ENCODE measurements at regions not wholly inside any gene's neighbourhood (a gene's known extent, or its start where the extent isn't known, plus 50 kb on each side); places are given as distances from the start of the nearest gene placed in this dataset.

DNA sequence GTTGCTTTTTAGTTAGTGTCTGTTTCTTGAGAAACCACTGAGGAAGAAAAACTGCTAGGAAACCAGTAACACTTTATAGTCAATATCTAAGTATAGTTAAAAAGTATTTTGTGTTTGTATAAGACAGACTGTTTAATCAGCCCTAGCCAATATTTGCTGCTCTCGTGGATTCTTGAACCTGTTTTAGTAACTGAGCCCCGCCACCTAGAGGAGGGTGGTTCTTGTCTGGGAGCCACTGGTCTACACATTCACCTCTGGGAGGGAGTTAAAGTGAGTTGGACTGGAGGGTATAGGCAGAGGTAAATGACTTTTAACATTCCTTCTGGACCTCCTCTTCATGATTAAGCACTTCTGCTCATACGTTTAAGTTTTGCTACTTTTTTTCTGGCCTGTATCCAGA is 117.2 kb downstream of the SPATA31D1 start:
- Histone ChIP-seq H2AFZ (ENCODE audit: low read depth, low read length) (no peak overlapping the region), H3K79me2 (replicated peaks; ENCODE audit: insufficient read depth, low read length) (no peaks in the 10 kb centered on the region), H3K4me3 (ENCODE audit: low read length) (no peak overlapping the region), H3K36me3 (ENCODE audit: insufficient read depth, low read length) (no peaks in the 10 kb centered on the region), H3K27ac (ENCODE audit: low read length) (no peak overlapping the region), H3K9me2 (ENCODE audit: insufficient read depth, low read length) (no peaks in the 10 kb centered on the region), H3F3A (ENCODE audit: insufficient read depth, low read length, poor library complexity, severe bottlenecking) (no peaks in the 10 kb centered on the region), H3K9me3 (ENCODE audit: low read length) (peaks cover 4% of the 10 kb centered on the region), H3K9ac (ENCODE audit: low read length) (no peak overlapping the region), H4K20me1 (ENCODE audit: insufficient read depth) (no peaks in the 10 kb centered on the region), H3K27me3 (ENCODE audit: insufficient read depth, low read depth, low read length) (no peaks in the 10 kb centered on the region), H3K4me2 (ENCODE audit: low read length) (no peak overlapping the region)
- no peak for TF ChIP-seq MXI1 (conservative IDR thresholded peaks at IDR 0.05; ENCODE audit: poor library complexity, severe bottlenecking)

DNA sequence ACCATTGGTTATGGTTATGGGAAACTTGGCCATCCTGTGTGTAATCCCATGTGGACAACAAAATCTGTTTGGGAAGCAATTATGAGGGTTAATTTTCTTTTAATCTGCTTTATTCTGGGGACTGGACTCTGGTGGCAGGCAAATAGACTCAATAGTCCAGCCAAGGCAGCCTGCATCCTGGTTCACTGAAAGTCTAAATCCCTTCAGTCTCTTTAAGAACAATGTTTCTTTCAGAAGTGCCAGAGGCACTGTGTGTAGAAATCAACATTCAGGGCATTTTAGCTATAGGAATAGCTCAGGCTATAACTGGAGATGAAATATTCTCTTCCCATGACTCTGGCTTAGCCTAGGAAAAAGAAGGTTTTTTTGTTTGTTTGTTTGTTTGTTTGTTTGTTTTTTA is 118.0 kb downstream of the SPATA31D1 start:
- Histone ChIP-seq H3K4me2 (ENCODE audit: low read length) (no peak overlapping the region), H3K27ac (ENCODE audit: low read length) (no peak overlapping the region), H3K4me3 (ENCODE audit: low read length) (no peak overlapping the region), H3K27me3 (ENCODE audit: insufficient read depth, low read depth, low read length) (no peaks in the 10 kb centered on the region), H3K9me2 (ENCODE audit: insufficient read depth, low read length) (no peaks in the 10 kb centered on the region), H3K36me3 (ENCODE audit: insufficient read depth, low read length) (no peaks in the 10 kb centered on the region), H3F3A (ENCODE audit: insufficient read depth, low read length, poor library complexity, severe bottlenecking) (no peaks in the 10 kb centered on the region), H3K79me2 (replicated peaks; ENCODE audit: insufficient read depth, low read length) (no peaks in the 10 kb centered on the region), H4K20me1 (ENCODE audit: insufficient read depth) (no peaks in the 10 kb centered on the region), H3K9me3 (ENCODE audit: low read length) (peaks cover 1% of the 10 kb centered on the region), H2AFZ (ENCODE audit: low read depth, low read length) (no peak overlapping the region), H3K9ac (ENCODE audit: low read length) (no peak overlapping the region)
- TF ChIP-seq EP300 (conservative IDR thresholded peaks at IDR 0.05; ENCODE audit: poor library complexity, severe bottlenecking): no peak
- no peak for TF ChIP-seq CTCF (IDR thresholded peaks at IDR 0.05; ENCODE audit: poor library complexity, severe bottlenecking)
- no peak for TF ChIP-seq POLR2AphosphoS5 (IDR thresholded peaks at IDR 0.05)
- TF ChIP-seq EZH2 (IDR thresholded peaks at IDR 0.05; ENCODE audit: borderline replicate concordance, insufficient read depth, low read length, poor library complexity, severe bottlenecking): no peak
- no peak for TF ChIP-seq RAD21 (conservative IDR thresholded peaks at IDR 0.05)
- no peak for TF ChIP-seq TAF1 (IDR thresholded peaks at IDR 0.05; ENCODE audit: low read depth)

- no peaks in the 10 kb centered on the region for H3K36me3 ChIP-seq (ENCODE audit: insufficient read depth, low read length)
- H3K4me2 ChIP-seq (ENCODE audit: low read length): no peak overlapping the region
- H3K4me3 ChIP-seq (ENCODE audit: low read length): no peak overlapping the region
- H3K79me2 ChIP-seq (replicated peaks; ENCODE audit: insufficient read depth, low read length): no peaks in the 10 kb centered on the region
- no peak overlapping the region for H2AFZ ChIP-seq (ENCODE audit: low read depth, low read length)
- H3K27ac ChIP-seq (ENCODE audit: low read length): no peak overlapping the region
- H3K9ac ChIP-seq (ENCODE audit: low read length): no peak overlapping the region
- H3K27me3 ChIP-seq (ENCODE audit: insufficient read depth, low read depth, low read length): no peaks in the 10 kb centered on the region
- H4K20me1 ChIP-seq (ENCODE audit: insufficient read depth): no peaks in the 10 kb centered on the region
- H3F3A ChIP-seq (ENCODE audit: insufficient read depth, low read length, poor library complexity, severe bottlenecking): no peaks in the 10 kb centered on the region
- no peak for TF ChIP-seq SMC3 (conservative IDR thresholded peaks at IDR 0.05; ENCODE audit: poor library complexity)
- TF ChIP-seq TAF1 (IDR thresholded peaks at IDR 0.05; ENCODE audit: low read depth): no peak
- TF ChIP-seq RAD21 (conservative IDR thresholded peaks at IDR 0.05): no peak
- no peak for TF ChIP-seq EZH2 (IDR thresholded peaks at IDR 0.05; ENCODE audit: borderline replicate concordance, insufficient read depth, low read length, poor library complexity, severe bottlenecking)
- no peak for TF ChIP-seq EP300 (conservative IDR thresholded peaks at IDR 0.05; ENCODE audit: poor library complexity, severe bottlenecking)
- TF ChIP-seq MXI1 (conservative IDR thresholded peaks at IDR 0.05; ENCODE audit: poor library complexity, severe bottlenecking): no peak
- no peak for TF ChIP-seq POLR2AphosphoS5 (IDR thresholded peaks at IDR 0.05)
- no peaks in the 10 kb centered on the region for H3K9me2 ChIP-seq (ENCODE audit: insufficient read depth, low read length)
- H3K9me3 ChIP-seq (ENCODE audit: low read length): no peaks in the 10 kb centered on the region
Measured at GRCh38 chr9:82108474-82108873, 119.9 kb downstream of the SPATA31D1 start.
